ENCODE measurements at regions not wholly inside any gene's neighbourhood (a gene's known extent, or its start where the extent isn't known, plus 50 kb on each side); places are given as distances from the start of the nearest gene placed in this dataset.
"Not testable (repeated sequence)": the region's sequence is repeated elsewhere in the genome, so short reads cannot be mapped to it uniquely, and the experiment has no call there.

GRCh38 chr17:83189044-83190003 is 109.9 kb downstream of the METRNL start:
- no peak for DNase-seq (ENCODE audit: low read depth in 4 of 4, low spot score in 2 of 4)

- DNase-seq (ENCODE audit: low read depth in 4 of 4, low spot score in 2 of 4): no peak
These were observed 110.6 kb downstream of the METRNL start for GRCh38 chr17:83190004-83190385.

GRCh38 chr17:83190601-83191387 is 111.4 kb downstream of the METRNL start:
- DNase-seq (ENCODE audit: low read depth in 4 of 4, low spot score in 2 of 4): no peak

GRCh38 chr17:83191388-83192160 is 112.2 kb downstream of the METRNL start:
- DNase-seq (ENCODE audit: low read depth in 4 of 4, low spot score in 2 of 4): no peak

- DNase-seq (ENCODE audit: low read depth in 4 of 4, low spot score in 2 of 4): no peak
These were observed 112.9 kb downstream of the METRNL start for GRCh38 chr17:83192161-83192788.

- DNase-seq (ENCODE audit: low read depth in 4 of 4, low spot score in 2 of 4): not testable (repeated sequence)
These were observed 113.5 kb downstream of the METRNL start for GRCh38 chr17:83192789-83193335.

- DNase-seq (ENCODE audit: low read depth in 4 of 4, low spot score in 2 of 4): no peak
These were observed 114.2 kb downstream of the METRNL start for GRCh38 chr17:83193336-83194185.

GRCh38 chr17:83194186-83194561 is 114.8 kb downstream of the METRNL start:
- DNase-seq (ENCODE audit: low read depth in 4 of 4, low spot score in 2 of 4): no peak

- no peak for DNase-seq (ENCODE audit: low read depth in 4 of 4, low spot score in 2 of 4)
These were observed 115.4 kb downstream of the METRNL start for GRCh38 chr17:83194761-83195329.

- no peak for DNase-seq (ENCODE audit: low read depth in 4 of 4, low spot score in 2 of 4)
These were observed 116.1 kb downstream of the METRNL start for GRCh38 chr17:83195330-83196023.

- DNase-seq (ENCODE audit: low read depth in 4 of 4, low spot score in 2 of 4): no peak
These were observed 116.6 kb downstream of the METRNL start for GRCh38 chr17:83196024-83196365.

GRCh38 chr17:83196366-83196765 is 117.0 kb downstream of the METRNL start:
- DNase-seq (ENCODE audit: low read depth in 4 of 4, low spot score in 2 of 4): no peak

GRCh38 chr17:83196973-83197880 is 117.8 kb downstream of the METRNL start:
- DNase-seq (ENCODE audit: low read depth in 4 of 4, low spot score in 2 of 4): no peak

GRCh38 chr17:83198366-83199341 is 119.2 kb downstream of the METRNL start:
- no peak for DNase-seq (ENCODE audit: low read depth in 4 of 4, low spot score in 2 of 4)

GRCh38 chr17:83199500-83200201 is 120.2 kb downstream of the METRNL start:
- no peak for DNase-seq (ENCODE audit: low read depth in 4 of 4, low spot score in 2 of 4)
